K562 (cell line): ENCODE measurements at regions not wholly inside any gene's neighbourhood (a gene's known extent, or its start where the extent isn't known, plus 50 kb on each side); places are given as distances from the start of the nearest gene placed in this dataset.
A peak's percentile ranks its signal among the peaks of the same experiment; 100 is the strongest.

Experiments used
- ATAC-seq: fragments of 200-7000 bp; cut with Tn5 transposase; 3 replicates; pipeline ENCODE4 v1.9.1; 2020; ENCODE audit warnings: moderate library complexity
- BruUV-seq: library from RNA; stranded (reverse); fragments of 400-500 nt; replicated peaks from 2 replicates; lab custom pipeline; 2021; lab: Mats Ljungman, UMichigan
- CTCF ChIA-PET: fragments of 300-600 bp; formaldehyde crosslinking; extraction: SDS; loops from one replicate; lab custom pipeline; 2021; ENCODE audit warnings: low intra/inter-chr PET ratio; lab: Yijun Ruan, JAX
- POLR2A ChIA-PET: fragments of 300-600, 350-650 bp; sonication (Branson Sonifier 250); formaldehyde crosslinking; extraction: SDS; loops from one replicate; lab custom pipeline; 2021; ENCODE audit warnings: antibody characterized with exemption, inconsistent platforms; lab: Yijun Ruan, JAX
- DNase-seq, 4 experiments: peaks; one replicate each; pipeline versions ENCODE4 v3.0.0 to v3.0.0-alpha.2; 2011 to 2018; ENCODE audit warnings: low spot score in 3 of 4, mixed read lengths in 3 of 4; ENCODE audit errors: extremely low read depth in 1 of 4
- FAIRE-seq: peaks from 2 replicates; lab custom pipeline; 2011; peaks lifted over from hg19 to GRCh38; lab: Jason Lieb, UNC
- H2AFZ ChIP-seq: 2 replicates; pipeline ENCODE4 v1.6.0; 2011; ENCODE audit warnings: low read depth, low read length, control low read depth, inconsistent platforms
- H3K27ac ChIP-seq: fragments of 200-600 bp; 3 replicates; pipeline ENCODE4 v1.8.0; 2011; ENCODE audit warnings: low read depth, mild to moderate bottlenecking, control low read depth, inconsistent platforms, low read length, moderate library complexity, mixed read lengths; ENCODE audit errors: extremely low read depth
- H3K27me3 ChIP-seq, 2 experiments: fragments of 300-600 bp in 1 of 2; 2 replicates in 1 of 2; 3 replicates in 1 of 2; pipeline versions ENCODE4 v1.6.0 to v1.8.0; 2011; ENCODE audit warnings: inconsistent platforms in 2 of 2, low read length in 2 of 2, mild to moderate bottlenecking in 1 of 2, mixed read lengths in 1 of 2, moderate library complexity in 1 of 2; ENCODE audit not compliant: control insufficient read depth in 2 of 2, insufficient read depth in 2 of 2
- H3K36me3 ChIP-seq: fragments of 300-600 bp; 3 replicates; pipeline ENCODE4 v1.8.0; 2011; ENCODE audit warnings: mild to moderate bottlenecking, low read length, inconsistent platforms; ENCODE audit not compliant: control insufficient read depth, insufficient read depth
- H3K4me1 ChIP-seq, 2 experiments: fragments of 200-600 bp in 1 of 2; replicated peaks in 1 of 2; 2 replicates in 1 of 2; 3 replicates in 1 of 2; pipeline versions ENCODE4 v1.5.1 to v1.8.0; 2011; ENCODE audit warnings: inconsistent platforms in 2 of 2, low read length in 2 of 2, mild to moderate bottlenecking in 1 of 2, mixed read lengths in 1 of 2, moderate library complexity in 1 of 2; ENCODE audit not compliant: control insufficient read depth in 2 of 2, insufficient read depth in 2 of 2
- H3K4me2 ChIP-seq: 2 replicates; pipeline ENCODE4 v1.6.1; 2011; ENCODE audit warnings: low read length, control low read depth, inconsistent platforms, mixed read lengths; ENCODE audit not compliant: insufficient read depth
- H3K4me3 ChIP-seq: fragments of 200-600 bp; sonication (generic), shearing (Covaris generic); 2 replicates; pipeline ENCODE4 v1.5.1; 2016; ENCODE audit warnings: control low read depth, inconsistent platforms
- H3K79me2 ChIP-seq: fragments of 200-600 bp; 3 replicates; pipeline ENCODE4 v1.8.0; 2011; ENCODE audit warnings: low read length, inconsistent platforms; ENCODE audit not compliant: control insufficient read depth, insufficient read depth
- H3K9ac ChIP-seq, 2 experiments: 2 replicates each; pipeline versions ENCODE4 v1.6.0 to v1.6.1; 2011; ENCODE audit warnings: low read depth in 2 of 2, low read length in 2 of 2, control low read depth in 1 of 2, inconsistent platforms in 1 of 2, mild to moderate bottlenecking in 1 of 2, mixed read lengths in 1 of 2; ENCODE audit not compliant: insufficient read depth in 1 of 2
- H3K9me1 ChIP-seq: one replicate; pipeline ENCODE4 v1.6.0; 2011; ENCODE audit warnings: inconsistent platforms, mild to moderate bottlenecking, low read length, moderate library complexity; ENCODE audit not compliant: control insufficient read depth, insufficient read depth
- H3K9me3 ChIP-seq: replicated peaks from 2 replicates; pipeline ENCODE4 v1.5.1; 2011; ENCODE audit warnings: low read depth, low read length, inconsistent platforms; ENCODE audit not compliant: control insufficient read depth, insufficient read depth
- H4K20me1 ChIP-seq: replicated peaks from 2 replicates; pipeline ENCODE4 v1.6.1; 2011; ENCODE audit warnings: low read length, inconsistent platforms, mixed read lengths; ENCODE audit not compliant: control insufficient read depth, insufficient read depth
- ADNP ChIP-seq: fragments of 200-800 bp; sonication (Bioruptor generic); IDR thresholded peaks from 2 replicates; pipeline ENCODE4 v1.6.1; 2016; ENCODE audit warnings: missing genetic modification characterization, missing compliant biosample characterization
- ARID2 ChIP-seq: fragments of 450-650 bp; IDR thresholded peaks from 2 replicates; pipeline ENCODE4 v1.6.1; 2017; ENCODE audit warnings: antibody characterized with exemption, mild to moderate bottlenecking
- EWSR1 ChIP-seq: fragments of 450-650 bp; IDR thresholded peaks from 2 replicates; pipeline ENCODE4 v1.6.1; 2018; ENCODE audit warnings: borderline replicate concordance, mild to moderate bottlenecking, low read depth, moderate library complexity; ENCODE audit not compliant: partially characterized antibody
- KDM4B ChIP-seq, 2 experiments: fragments of 450-650 bp in 1 of 2; sonication (generic) in 1 of 2; IDR thresholded peaks; 2 replicates each; pipeline ENCODE4 v1.6.1; 2016 to 2017; ENCODE audit warnings: borderline replicate concordance in 2 of 2, antibody characterized with exemption in 1 of 2, low read depth in 1 of 2, mild to moderate bottlenecking in 1 of 2
- MAFK ChIP-seq: IDR thresholded peaks from 2 replicates; pipeline ENCODE4 v1.6.1; 2011; ENCODE audit warnings: low read length, improper control_type of control experiment
- MTA1 ChIP-seq: fragments of 450-650 bp; IDR thresholded peaks from 2 replicates; pipeline ENCODE4 v1.6.1; 2017; ENCODE audit warnings: borderline replicate concordance
- NCOA6 ChIP-seq: fragments of 450-650 bp; IDR thresholded peaks from 2 replicates; pipeline ENCODE4 v1.6.1; 2017; ENCODE audit warnings: mild to moderate bottlenecking
- POLR2B ChIP-seq: fragments of 450-650 bp; IDR thresholded peaks from 2 replicates; pipeline ENCODE4 v1.6.1; 2018; ENCODE audit warnings: low read depth; ENCODE audit not compliant: partially characterized antibody
- RFX1 ChIP-seq: fragments of 450-650 bp; IDR thresholded peaks from 2 replicates; pipeline ENCODE4 v1.6.1; 2016; ENCODE audit warnings: mild to moderate bottlenecking, moderate library complexity
- SUPT5H ChIP-seq: fragments of 450-650 bp; IDR thresholded peaks from 2 replicates; pipeline ENCODE4 v1.6.1; 2016
- TAF15 ChIP-seq: fragments of 200-400 bp; formaldehyde crosslinking; IDR thresholded peaks from 2 replicates; pipeline ENCODE4 v1.6.1; 2017; ENCODE audit warnings: mild to moderate bottlenecking, low read depth, low read length, moderate library complexity
- ZC3H8 ChIP-seq: fragments of 450-650 bp; IDR thresholded peaks from 2 replicates; pipeline ENCODE4 v1.6.1; 2017
- WGBS: fragments of 100-300 bp; shearing (Covaris generic); methylation state at CpG from one replicate; pipeline ENCODE4 v1.1.6; 2016; ENCODE audit warnings: low coverage, mixed read lengths; ENCODE audit not compliant: insufficient coverage; ENCODE audit errors: missing lambda C conversion rate; 5-methylcytosine and 5-hydroxymethylcytosine counted together
- in situ Hi-C: fragments of 300-500 bp; cut with MboI; formaldehyde crosslinking; loops from 4 replicates; pipeline ENCODE4 v1.15.0; 2018; ENCODE audit warnings: inconsistent platforms, mixed read lengths
- intact Hi-C: fragments of 100-400 bp; cut with micrococcal nuclease; formaldehyde crosslinking; loops from 2 replicates; pipeline ENCODE4 v1.14.2; 2022
- TF ChIP-seq, protein P1 (sequence below): sonication (generic); formaldehyde crosslinking; IDR thresholded peaks from 2 replicates; pipeline ENCODE4 v1.8.1; 2023; ENCODE audit warnings: mild to moderate bottlenecking, missing genetic modification reagents
- TF ChIP-seq, protein P2 (sequence below): sonication (generic); formaldehyde crosslinking; IDR thresholded peaks from 2 replicates; pipeline ENCODE4 v1.8.0; 2022; ENCODE audit warnings: missing genetic modification reagents, mild to moderate bottlenecking, borderline replicate concordance

DNA sequence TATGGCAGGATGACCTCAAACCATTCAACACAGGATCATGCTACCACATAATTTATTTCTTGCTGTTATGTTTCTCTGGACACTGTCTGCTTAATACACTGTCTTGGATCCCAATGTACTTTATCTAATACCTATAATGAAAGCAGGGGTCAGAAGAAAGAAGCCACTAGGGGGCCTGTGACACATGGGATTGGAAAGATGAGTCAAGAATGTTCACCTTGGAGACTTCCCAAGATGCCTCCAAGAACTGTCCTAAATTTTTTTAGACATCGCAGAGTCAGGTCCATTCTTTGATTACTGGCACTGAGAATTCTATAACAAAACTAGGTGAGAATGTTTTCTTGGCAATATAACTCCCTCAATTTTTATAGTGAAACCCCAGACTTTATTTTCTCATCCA is 305.8 kb upstream of the SMARCA2 start:
- Histone ChIP-seq H3K9ac (no peak overlapping the region), H3K79me2 (no peaks in the 10 kb centered on the region), H2AFZ (no peak overlapping the region), H3K9me1 (no peaks in the 10 kb centered on the region), H3K27me3 (no peaks in the 10 kb centered on the region), H3K9me3 (no peaks in the 10 kb centered on the region), H4K20me1 (no peaks in the 10 kb centered on the region), H3K4me1 (no peaks in the 10 kb centered on the region), H3K36me3 (no peaks in the 10 kb centered on the region), H3K4me2 (no peak overlapping the region), H3K27ac (no peak overlapping the region), H3K4me3 (no peak overlapping the region)
- ATAC-seq = no peak
- 9% methylated on average over 1 of the region's 1 CpG for whole genome bisulfite sequencing
- TF ChIP-seq SUPT5H = no peak
- TF ChIP-seq NCOA6 = no peak
- no peak for TF ChIP-seq ADNP (tag)
- TF ChIP-seq RFX1 = no peak
- TF ChIP-seq ZC3H8 = no peak
- no peak for TF ChIP-seq EWSR1
- peak in 1 of 4 experiments; percentile 2 for DNase-seq
- CTCF ChIA-PET = no interaction called here
- intact Hi-C loops (no loop called here), in situ Hi-C loops (no loop called here)
- no peak for FAIRE-seq
- POLR2A ChIA-PET = no interaction called here
- BruUV-seq = no TSS peak

DNA sequence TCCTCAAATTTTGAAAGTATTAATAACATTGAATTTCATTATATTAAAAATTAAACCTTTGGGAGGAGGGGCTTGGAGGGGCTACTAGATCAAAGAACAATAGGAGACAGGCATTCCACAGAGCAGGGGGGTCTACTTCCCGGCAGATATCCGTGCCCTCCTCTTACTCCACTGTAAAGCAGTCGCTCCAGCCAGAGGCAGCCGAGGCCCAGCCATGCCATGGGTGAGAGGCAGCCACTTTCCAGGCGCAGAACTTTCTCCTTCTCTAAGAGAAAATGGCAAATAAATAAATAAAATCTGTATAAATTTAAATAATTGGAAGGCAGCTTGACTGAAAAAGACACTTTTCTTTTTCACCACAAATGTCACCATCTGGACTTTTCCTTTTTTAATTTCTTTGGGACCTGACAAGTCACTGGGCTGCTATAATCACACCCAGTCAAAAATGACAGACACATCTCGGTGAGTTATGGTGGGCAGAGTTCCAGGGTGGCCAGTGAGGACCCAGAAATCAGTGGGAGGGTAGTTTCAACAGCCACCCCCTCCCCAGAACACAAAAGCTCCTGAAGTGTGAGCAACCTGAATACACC is 302.2 kb upstream of the SMARCA2 start:
- Histone ChIP-seq H3K79me2 (no peaks in the 10 kb centered on the region), H3K9ac (no peak overlapping the region), H3K9me1 (no peaks in the 10 kb centered on the region), H2AFZ (no peak overlapping the region), H3K27ac (no peak overlapping the region), H3K27me3 (no peaks in the 10 kb centered on the region), H3K36me3 (no peaks in the 10 kb centered on the region), H3K4me2 (no peak overlapping the region), H3K4me3 (no peak overlapping the region), H3K9me3 (no peaks in the 10 kb centered on the region), H4K20me1 (no peaks in the 10 kb centered on the region), H3K4me1 (no peaks in the 10 kb centered on the region)
- 0% methylated on average over 5 of the region's 6 CpGs for WGBS
- POLR2A ChIA-PET = no interaction called here
- in situ Hi-C loops = no loop called here
- ATAC-seq (no peak), FAIRE-seq (no peak), DNase-seq (no peak)
- CTCF ChIA-PET = no interaction called here
- BruUV-seq = no TSS peak
- intact Hi-C loops = no loop called here
- TF ChIP-seq MTA1 (no peak), POLR2B (no peak), TAF15 (no peak), MAFK (no peak), KDM4B (IDR thresholded peaks at IDR 0.05; ENCODE audit: borderline replicate concordance in 2 of 2, low read depth in 1 of 2) (no peak), ARID2 (no peak)
- TF ChIP-seq, protein P1, sequence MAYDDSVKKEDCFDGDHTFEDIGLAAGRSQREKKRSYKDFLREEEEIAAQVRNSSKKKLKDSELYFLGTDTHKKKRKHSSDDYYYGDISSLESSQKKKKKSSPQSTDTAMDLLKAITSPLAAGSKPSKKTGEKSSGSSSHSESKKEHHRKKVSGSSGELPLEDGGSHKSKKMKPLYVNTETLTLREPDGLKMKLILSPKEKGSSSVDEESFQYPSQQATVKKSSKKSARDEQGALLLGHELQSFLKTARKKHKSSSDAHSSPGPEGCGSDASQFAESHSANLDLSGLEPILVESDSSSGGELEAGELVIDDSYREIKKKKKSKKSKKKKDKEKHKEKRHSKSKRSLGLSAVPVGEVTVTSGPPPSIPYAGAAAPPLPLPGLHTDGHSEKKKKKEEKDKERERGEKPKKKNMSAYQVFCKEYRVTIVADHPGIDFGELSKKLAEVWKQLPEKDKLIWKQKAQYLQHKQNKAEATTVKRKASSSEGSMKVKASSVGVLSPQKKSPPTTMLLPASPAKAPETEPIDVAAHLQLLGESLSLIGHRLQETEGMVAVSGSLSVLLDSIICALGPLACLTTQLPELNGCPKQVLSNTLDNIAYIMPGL = no peak
- TF ChIP-seq, protein P2, sequence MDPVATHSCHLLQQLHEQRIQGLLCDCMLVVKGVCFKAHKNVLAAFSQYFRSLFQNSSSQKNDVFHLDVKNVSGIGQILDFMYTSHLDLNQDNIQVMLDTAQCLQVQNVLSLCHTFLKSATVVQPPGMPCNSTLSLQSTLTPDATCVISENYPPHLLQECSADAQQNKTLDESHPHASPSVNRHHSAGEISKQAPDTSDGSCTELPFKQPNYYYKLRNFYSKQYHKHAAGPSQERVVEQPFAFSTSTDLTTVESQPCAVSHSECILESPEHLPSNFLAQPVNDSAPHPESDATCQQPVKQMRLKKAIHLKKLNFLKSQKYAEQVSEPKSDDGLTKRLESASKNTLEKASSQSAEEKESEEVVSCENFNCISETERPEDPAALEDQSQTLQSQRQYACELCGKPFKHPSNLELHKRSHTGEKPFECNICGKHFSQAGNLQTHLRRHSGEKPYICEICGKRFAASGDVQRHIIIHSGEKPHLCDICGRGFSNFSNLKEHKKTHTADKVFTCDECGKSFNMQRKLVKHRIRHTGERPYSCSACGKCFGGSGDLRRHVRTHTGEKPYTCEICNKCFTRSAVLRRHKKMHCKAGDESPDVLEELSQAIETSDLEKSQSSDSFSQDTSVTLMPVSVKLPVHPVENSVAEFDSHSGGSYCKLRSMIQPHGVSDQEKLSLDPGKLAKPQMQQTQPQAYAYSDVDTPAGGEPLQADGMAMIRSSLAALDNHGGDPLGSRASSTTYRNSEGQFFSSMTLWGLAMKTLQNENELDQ (CRISPR knock-in tag) = no peak
